Prostate gland (tissue), 2 donors: ENCODE measurements at regions not wholly inside any gene's neighbourhood (a gene's known extent, or its start where the extent isn't known, plus 50 kb on each side); places are given as distances from the start of the nearest gene placed in this dataset.

Source experiments
- CTCF ChIP-seq, 4 experiments: fragments of 200-600 bp in 2 of 4; fragments of 450-650 bp in 2 of 4; sonication (generic) in 2 of 4; IDR thresholded peaks; 1 replicate in 3 of 4; 2 replicates in 1 of 4; pipeline ENCODE4 v1.5.1; 2016 to 2019; ENCODE audit warnings: antibody characterized with exemption in 4 of 4, mild to moderate bottlenecking in 2 of 4, moderate library complexity in 2 of 4
- POLR2A ChIP-seq: fragments of 450-650 bp; IDR thresholded peaks from one replicate; pipeline ENCODE4 v1.6.1; 2016; ENCODE audit warnings: antibody characterized with exemption, mild to moderate bottlenecking
- POLR2AphosphoS5 ChIP-seq: sonication (generic); formaldehyde crosslinking; IDR thresholded peaks from one replicate; pipeline ENCODE4 v1.6.1; 2017; ENCODE audit warnings: antibody characterized with exemption

- TF ChIP-seq POLR2AphosphoS5, result no peak
- no peak for TF ChIP-seq CTCF (IDR thresholded peaks at IDR 0.05)
- TF ChIP-seq POLR2A, result no peak
These were observed 161.2 kb downstream of the IRX5 start for GRCh38 chr16:55091871-55092230.
